AG10803 (cell line): ENCODE measurements at regions not wholly inside any gene's neighbourhood (a gene's known extent, or its start where the extent isn't known, plus 50 kb on each side); places are given as distances from the start of the nearest gene placed in this dataset.
"Not testable (repeated sequence)": the region's sequence is repeated elsewhere in the genome, so short reads cannot be mapped to it uniquely, and the experiment has no call there.

Source experiments
- DNase-seq: peaks from one replicate; pipeline ENCODE4 v3.0.0; 2010; ENCODE audit warnings: low read depth
- H3K4me3 ChIP-seq: 2 replicates; pipeline ENCODE4 v1.5.1; 2011; ENCODE audit warnings: mild to moderate bottlenecking, low read length, control low read depth
- CTCF ChIP-seq: conservative IDR thresholded peaks from 2 replicates; pipeline ENCODE4 v1.5.1; 2011; ENCODE audit warnings: mild to moderate bottlenecking, low read length, control low read depth, inconsistent platforms

- no peak for DNase-seq
- TF ChIP-seq CTCF = no peak
- H3K4me3 ChIP-seq = no peak overlapping the region
Observed at GRCh38 chr18:10094154-10094553, 180.3 kb downstream of the VAPA start.

- DNase-seq = no peak
- TF ChIP-seq CTCF = no peak
Observed at GRCh38 chr18:10094655-10095054, 180.8 kb downstream of the VAPA start.

GRCh38 chr18:10095356-10095755 lies 181.5 kb downstream of the VAPA start:
- no peak for DNase-seq
- no peak overlapping the region for H3K4me3 ChIP-seq
- no peak for TF ChIP-seq CTCF

More at GRCh38 chr18:10094655-10095054, 180.8 kb downstream of the VAPA start:
- no peak overlapping the region for H3K4me3 ChIP-seq

GRCh38 chr18:10099539-10100140 lies 185.8 kb downstream of the VAPA start:
- DNase-seq = peak; percentile 85
- no peak for TF ChIP-seq CTCF
- no peak overlapping the region for H3K4me3 ChIP-seq

- peak; percentile 61 for DNase-seq
- no peak overlapping the region for H3K4me3 ChIP-seq
- TF ChIP-seq CTCF = no peak
Observed at GRCh38 chr18:10100196-10100595, 186.4 kb downstream of the VAPA start.

GRCh38 chr18:10100941-10101701 lies 187.3 kb downstream of the VAPA start:
- 0 out of 2 replicates have a peak, but pooled peaks have one; percentile 4 for TF ChIP-seq CTCF
- no peak overlapping the region for H3K4me3 ChIP-seq
- peak; percentile 64 for DNase-seq

GRCh38 chr18:10101729-10102128 lies 187.9 kb downstream of the VAPA start:
- DNase-seq = no peak
- no peak for TF ChIP-seq CTCF
- H3K4me3 ChIP-seq = no peak overlapping the region

GRCh38 chr18:10105118-10105517 lies 191.3 kb downstream of the VAPA start:
- DNase-seq, H3K4me3 ChIP-seq: not testable (repeated sequence)
